ENCODE measurements at regions not wholly inside any gene's neighbourhood (a gene's known extent, or its start where the extent isn't known, plus 50 kb on each side); places are given as distances from the start of the nearest gene placed in this dataset.

- DNase-seq, result no peak
Observed at GRCh38 chr10:8596929-8597472, 542.5 kb downstream of the GATA3 start.

- DNase-seq, result peak in 1 of 51 donors; percentile 1
Observed at GRCh38 chr10:8600192-8600591, 545.7 kb downstream of the GATA3 start.

GRCh38 chr10:8602821-8603220 is 548.3 kb downstream of the GATA3 start:
- DNase-seq, result no peak

- no peak for DNase-seq
Observed at GRCh38 chr10:8614054-8614565, 559.6 kb downstream of the GATA3 start.

GRCh38 chr10:8615118-8615517 is 560.6 kb downstream of the GATA3 start:
- DNase-seq, result no peak

GRCh38 chr10:8616166-8616565 is 561.7 kb downstream of the GATA3 start:
- no peak for DNase-seq

GRCh38 chr10:8617792-8618191 is 563.3 kb downstream of the GATA3 start:
- no peak for DNase-seq

- no peak for DNase-seq
Observed at GRCh38 chr10:8618834-8619233, 564.3 kb downstream of the GATA3 start.

- no peak for DNase-seq
Observed at GRCh38 chr10:8628351-8628750, 573.9 kb downstream of the GATA3 start.

GRCh38 chr10:8633909-8634308 is 579.4 kb downstream of the GATA3 start:
- DNase-seq, result no peak

- no peak for DNase-seq
Observed at GRCh38 chr10:8636371-8636770, 581.9 kb downstream of the GATA3 start.

- DNase-seq, result no peak
Observed at GRCh38 chr10:8637640-8638039, 583.2 kb downstream of the GATA3 start.

GRCh38 chr10:8638088-8638672 is 583.7 kb downstream of the GATA3 start:
- DNase-seq, result no peak

- no peak for DNase-seq
Observed at GRCh38 chr10:8639486-8640185, 585.1 kb downstream of the GATA3 start.

GRCh38 chr10:8640301-8640700 is 585.8 kb downstream of the GATA3 start:
- no peak for DNase-seq

- no peak for DNase-seq
Observed at GRCh38 chr10:8640878-8641277, 586.4 kb downstream of the GATA3 start.

GRCh38 chr10:8656261-8656660 is 601.8 kb downstream of the GATA3 start:
- DNase-seq, result no peak

GRCh38 chr10:8659982-8660381 is 605.5 kb downstream of the GATA3 start:
- DNase-seq, result no peak

- no peak for DNase-seq
Observed at GRCh38 chr10:8661886-8662285, 607.4 kb downstream of the GATA3 start.

GRCh38 chr10:8663131-8663530 is 608.6 kb downstream of the GATA3 start:
- no peak for DNase-seq

- DNase-seq, result no peak
Observed at GRCh38 chr10:8665322-8665721, 610.8 kb downstream of the GATA3 start.

- no peak for DNase-seq
Observed at GRCh38 chr10:8670461-8670860, 616.0 kb downstream of the GATA3 start.

GRCh38 chr10:8674230-8674629 is 619.7 kb downstream of the GATA3 start:
- no peak for DNase-seq
